K562 (cell line): ENCODE measurements at regions not wholly inside any gene's neighbourhood (a gene's known extent, or its start where the extent isn't known, plus 50 kb on each side); places are given as distances from the start of the nearest gene placed in this dataset.

Source experiments
- ATAC-seq: fragments of 200-7000 bp; cut with Tn5 transposase; 3 replicates; pipeline ENCODE4 v1.9.1; 2020; ENCODE audit warnings: moderate library complexity
- BruUV-seq: library from RNA; stranded (reverse); fragments of 400-500 nt; replicated peaks from 2 replicates; lab custom pipeline; 2021; lab: Mats Ljungman, UMichigan
- CTCF ChIA-PET: fragments of 300-600 bp; formaldehyde crosslinking; extraction: SDS; loops from one replicate; lab custom pipeline; 2021; ENCODE audit warnings: low intra/inter-chr PET ratio; lab: Yijun Ruan, JAX
- POLR2A ChIA-PET: fragments of 300-600, 350-650 bp; sonication (Branson Sonifier 250); formaldehyde crosslinking; extraction: SDS; loops from one replicate; lab custom pipeline; 2021; ENCODE audit warnings: antibody characterized with exemption, inconsistent platforms; lab: Yijun Ruan, JAX
- DNase-seq, 4 experiments: peaks; one replicate each; pipeline versions ENCODE4 v3.0.0 to v3.0.0-alpha.2; 2011 to 2018; ENCODE audit warnings: low spot score in 3 of 4, mixed read lengths in 3 of 4; ENCODE audit errors: extremely low read depth in 1 of 4
- FAIRE-seq: peaks from 2 replicates; lab custom pipeline; 2011; peaks lifted over from hg19 to GRCh38; lab: Jason Lieb, UNC
- H2AFZ ChIP-seq: 2 replicates; pipeline ENCODE4 v1.6.0; 2011; ENCODE audit warnings: low read depth, low read length, control low read depth, inconsistent platforms
- H3K27ac ChIP-seq: fragments of 200-600 bp; 3 replicates; pipeline ENCODE4 v1.8.0; 2011; ENCODE audit warnings: low read depth, mild to moderate bottlenecking, control low read depth, inconsistent platforms, low read length, moderate library complexity, mixed read lengths; ENCODE audit errors: extremely low read depth
- H3K27me3 ChIP-seq, 2 experiments: fragments of 300-600 bp in 1 of 2; 2 replicates in 1 of 2; 3 replicates in 1 of 2; pipeline versions ENCODE4 v1.6.0 to v1.8.0; 2011; ENCODE audit warnings: inconsistent platforms in 2 of 2, low read length in 2 of 2, mild to moderate bottlenecking in 1 of 2, mixed read lengths in 1 of 2, moderate library complexity in 1 of 2; ENCODE audit not compliant: control insufficient read depth in 2 of 2, insufficient read depth in 2 of 2
- H3K36me3 ChIP-seq: fragments of 300-600 bp; 3 replicates; pipeline ENCODE4 v1.8.0; 2011; ENCODE audit warnings: mild to moderate bottlenecking, low read length, inconsistent platforms; ENCODE audit not compliant: control insufficient read depth, insufficient read depth
- H3K4me1 ChIP-seq, 2 experiments: fragments of 200-600 bp in 1 of 2; replicated peaks in 1 of 2; 2 replicates in 1 of 2; 3 replicates in 1 of 2; pipeline versions ENCODE4 v1.5.1 to v1.8.0; 2011; ENCODE audit warnings: inconsistent platforms in 2 of 2, low read length in 2 of 2, mild to moderate bottlenecking in 1 of 2, mixed read lengths in 1 of 2, moderate library complexity in 1 of 2; ENCODE audit not compliant: control insufficient read depth in 2 of 2, insufficient read depth in 2 of 2
- H3K4me2 ChIP-seq: 2 replicates; pipeline ENCODE4 v1.6.1; 2011; ENCODE audit warnings: low read length, control low read depth, inconsistent platforms, mixed read lengths; ENCODE audit not compliant: insufficient read depth
- H3K4me3 ChIP-seq: fragments of 200-600 bp; sonication (generic), shearing (Covaris generic); 2 replicates; pipeline ENCODE4 v1.5.1; 2016; ENCODE audit warnings: control low read depth, inconsistent platforms
- H3K79me2 ChIP-seq: fragments of 200-600 bp; 3 replicates; pipeline ENCODE4 v1.8.0; 2011; ENCODE audit warnings: low read length, inconsistent platforms; ENCODE audit not compliant: control insufficient read depth, insufficient read depth
- H3K9ac ChIP-seq, 2 experiments: 2 replicates each; pipeline versions ENCODE4 v1.6.0 to v1.6.1; 2011; ENCODE audit warnings: low read depth in 2 of 2, low read length in 2 of 2, control low read depth in 1 of 2, inconsistent platforms in 1 of 2, mild to moderate bottlenecking in 1 of 2, mixed read lengths in 1 of 2; ENCODE audit not compliant: insufficient read depth in 1 of 2
- H3K9me1 ChIP-seq: one replicate; pipeline ENCODE4 v1.6.0; 2011; ENCODE audit warnings: inconsistent platforms, mild to moderate bottlenecking, low read length, moderate library complexity; ENCODE audit not compliant: control insufficient read depth, insufficient read depth
- H3K9me3 ChIP-seq: replicated peaks from 2 replicates; pipeline ENCODE4 v1.5.1; 2011; ENCODE audit warnings: low read depth, low read length, inconsistent platforms; ENCODE audit not compliant: control insufficient read depth, insufficient read depth
- H4K20me1 ChIP-seq: replicated peaks from 2 replicates; pipeline ENCODE4 v1.6.1; 2011; ENCODE audit warnings: low read length, inconsistent platforms, mixed read lengths; ENCODE audit not compliant: control insufficient read depth, insufficient read depth
- CXXC5 ChIP-seq: fragments of 250-450 bp; sonication (Bioruptor Pico); IDR thresholded peaks from 2 replicates; pipeline ENCODE4 v1.8.0; 2022; ENCODE audit warnings: inconsistent platforms, mild to moderate bottlenecking, moderate library complexity
- ESRRB ChIP-seq: fragments of 250-450 bp; sonication (Bioruptor Pico); IDR thresholded peaks from 2 replicates; pipeline ENCODE4 v1.5.0; 2020; ENCODE audit warnings: mild to moderate bottlenecking, moderate library complexity, borderline replicate concordance
- EZH2 ChIP-seq: IDR thresholded peaks from 2 replicates; pipeline ENCODE4 v1.6.1; 2012; ENCODE audit warnings: low read depth, mild to moderate bottlenecking, inconsistent platforms, low read length, borderline replicate concordance
- GTF2F1 ChIP-seq: IDR thresholded peaks from 2 replicates; pipeline ENCODE4 v1.6.1; 2011; ENCODE audit warnings: low read depth, low read length, improper control_type of control experiment
- HOMEZ ChIP-seq: fragments of 250-450 bp; sonication (Bioruptor Pico); IDR thresholded peaks from 2 replicates; pipeline ENCODE4 v1.4.0; 2020; ENCODE audit warnings: mild to moderate bottlenecking, moderate library complexity
- KDM5B ChIP-seq: fragments of 200-600 bp; sonication (generic); IDR thresholded peaks from 2 replicates; pipeline ENCODE4 v1.6.1; 2012; ENCODE audit warnings: low read depth, mild to moderate bottlenecking, moderate library complexity, low read length, control low read depth, inconsistent platforms; ENCODE audit not compliant: insufficient replicate concordance
- MYBL2 ChIP-seq, 2 experiments: fragments of 450-650 bp in 1 of 2; sonication (generic) in 1 of 2; formaldehyde crosslinking in 1 of 2; IDR thresholded peaks; 2 replicates each; pipeline versions ENCODE4 v1.6.1 to v1.8.1; 2017 to 2022; ENCODE audit warnings: borderline replicate concordance in 1 of 2, inconsistent platforms in 1 of 2, low read depth in 1 of 2, mild to moderate bottlenecking in 1 of 2, missing genetic modification reagents in 1 of 2, moderate library complexity in 1 of 2
- PHF8 ChIP-seq: fragments of 200-600 bp; sonication (generic); IDR thresholded peaks from 2 replicates; pipeline ENCODE4 v1.6.1; 2012; ENCODE audit warnings: mixed run types, mild to moderate bottlenecking, inconsistent platforms, low read length, moderate library complexity, borderline replicate concordance
- SAFB ChIP-seq: fragments of 200-400 bp; formaldehyde crosslinking; IDR thresholded peaks from 2 replicates; pipeline ENCODE4 v1.6.1; 2017; ENCODE audit warnings: low read depth, low read length, borderline replicate concordance
- SRSF9 ChIP-seq: fragments of 200-400 bp; formaldehyde crosslinking; IDR thresholded peaks from 2 replicates; pipeline ENCODE4 v1.6.1; 2017; ENCODE audit warnings: low read depth, low read length, borderline replicate concordance
- ZNF274 ChIP-seq: IDR thresholded peaks from 2 replicates; pipeline ENCODE4 v1.6.1; 2011; ENCODE audit warnings: low read depth, mild to moderate bottlenecking, low read length, moderate library complexity, borderline replicate concordance
- ZNF316 ChIP-seq: fragments of 450-650 bp; IDR thresholded peaks from 2 replicates; pipeline ENCODE4 v1.6.1; 2016
- ZNF445 ChIP-seq: fragments of 250-450 bp; sonication (Bioruptor Pico); IDR thresholded peaks from 2 replicates; pipeline ENCODE4 v1.4.0; 2020; ENCODE audit warnings: low read depth, mild to moderate bottlenecking, moderate library complexity
- ZNF644 ChIP-seq: fragments of 200-800 bp; sonication (Bioruptor generic); IDR thresholded peaks from 2 replicates; pipeline ENCODE4 v1.6.1; 2016; ENCODE audit warnings: low read depth, missing genetic modification characterization, missing compliant biosample characterization
- ZNF655 ChIP-seq: fragments of 250-450 bp; sonication (Bioruptor Pico); IDR thresholded peaks from 2 replicates; pipeline ENCODE4 v1.5.0; 2021
- ZNF668 ChIP-seq: fragments of 250-450 bp; sonication (Bioruptor Pico); IDR thresholded peaks from 2 replicates; pipeline ENCODE4 v1.8.0; 2022; ENCODE audit warnings: mild to moderate bottlenecking, inconsistent platforms
- ZNF780A ChIP-seq: fragments of 250-450 bp; sonication (Bioruptor Pico); IDR thresholded peaks from 2 replicates; pipeline ENCODE4 v1.5.0; 2021; ENCODE audit warnings: mild to moderate bottlenecking
- WGBS: fragments of 100-300 bp; shearing (Covaris generic); methylation state at CpG from one replicate; pipeline ENCODE4 v1.1.6; 2016; ENCODE audit warnings: low coverage, mixed read lengths; ENCODE audit not compliant: insufficient coverage; ENCODE audit errors: missing lambda C conversion rate; 5-methylcytosine and 5-hydroxymethylcytosine counted together
- in situ Hi-C: fragments of 300-500 bp; cut with MboI; formaldehyde crosslinking; loops from 4 replicates; pipeline ENCODE4 v1.15.0; 2018; ENCODE audit warnings: inconsistent platforms, mixed read lengths
- intact Hi-C: fragments of 100-400 bp; cut with micrococcal nuclease; formaldehyde crosslinking; loops from 2 replicates; pipeline ENCODE4 v1.14.2; 2022
- TF ChIP-seq, protein P1 (sequence below): sonication (generic); formaldehyde crosslinking; IDR thresholded peaks from 2 replicates; pipeline ENCODE4 v1.8.0; 2023; ENCODE audit warnings: mild to moderate bottlenecking, missing genetic modification reagents

- Histone ChIP-seq H4K20me1 (no peaks in the 10 kb centered on the region), H3K27ac (no peak overlapping the region), H3K4me1 (no peaks in the 10 kb centered on the region), H3K79me2 (no peaks in the 10 kb centered on the region), H3K9me3 (no peaks in the 10 kb centered on the region; the same call in 1 of the 2 replicates), H3K27me3 (no peaks in the 10 kb centered on the region), H3K4me2 (no peak overlapping the region), H2AFZ (no peak overlapping the region), H3K4me3 (no peak overlapping the region), H3K9ac (no peak overlapping the region), H3K9me1 (no peaks in the 10 kb centered on the region), H3K36me3 (no peaks in the 10 kb centered on the region)
- FAIRE-seq (no peak), DNase-seq (no peak), ATAC-seq (no peak)
- intact Hi-C loops (no loop called here), in situ Hi-C loops (no loop called here)
- BruUV-seq: no TSS peak
- CTCF ChIA-PET: no interaction called here
- POLR2A ChIA-PET: no interaction called here
- WGBS: 0% methylated on average over 5 of the region's 5 CpGs
- TF ChIP-seq SAFB: no peak
- TF ChIP-seq ZNF445: no peak
- no peak for TF ChIP-seq EZH2
- TF ChIP-seq KDM5B: no peak
- no peak for TF ChIP-seq ZNF668 (CRISPR knock-in tag)
- no peak for TF ChIP-seq PHF8
- TF ChIP-seq GTF2F1: no peak
- TF ChIP-seq MYBL2 (IDR thresholded peaks at IDR 0.05; ENCODE audit: low read depth): no peak
- no peak for TF ChIP-seq MYBL2 (CRISPR knock-in tag; IDR thresholded peaks at IDR 0.05; ENCODE audit: borderline replicate concordance)
- no peak for TF ChIP-seq CXXC5 (CRISPR knock-in tag)
- TF ChIP-seq HOMEZ (CRISPR knock-in tag): no peak
- TF ChIP-seq ESRRB (CRISPR knock-in tag): no peak
- TF ChIP-seq ZNF644 (tag): no peak
- no peak for TF ChIP-seq ZNF780A (CRISPR knock-in tag)
- TF ChIP-seq, protein P1, sequence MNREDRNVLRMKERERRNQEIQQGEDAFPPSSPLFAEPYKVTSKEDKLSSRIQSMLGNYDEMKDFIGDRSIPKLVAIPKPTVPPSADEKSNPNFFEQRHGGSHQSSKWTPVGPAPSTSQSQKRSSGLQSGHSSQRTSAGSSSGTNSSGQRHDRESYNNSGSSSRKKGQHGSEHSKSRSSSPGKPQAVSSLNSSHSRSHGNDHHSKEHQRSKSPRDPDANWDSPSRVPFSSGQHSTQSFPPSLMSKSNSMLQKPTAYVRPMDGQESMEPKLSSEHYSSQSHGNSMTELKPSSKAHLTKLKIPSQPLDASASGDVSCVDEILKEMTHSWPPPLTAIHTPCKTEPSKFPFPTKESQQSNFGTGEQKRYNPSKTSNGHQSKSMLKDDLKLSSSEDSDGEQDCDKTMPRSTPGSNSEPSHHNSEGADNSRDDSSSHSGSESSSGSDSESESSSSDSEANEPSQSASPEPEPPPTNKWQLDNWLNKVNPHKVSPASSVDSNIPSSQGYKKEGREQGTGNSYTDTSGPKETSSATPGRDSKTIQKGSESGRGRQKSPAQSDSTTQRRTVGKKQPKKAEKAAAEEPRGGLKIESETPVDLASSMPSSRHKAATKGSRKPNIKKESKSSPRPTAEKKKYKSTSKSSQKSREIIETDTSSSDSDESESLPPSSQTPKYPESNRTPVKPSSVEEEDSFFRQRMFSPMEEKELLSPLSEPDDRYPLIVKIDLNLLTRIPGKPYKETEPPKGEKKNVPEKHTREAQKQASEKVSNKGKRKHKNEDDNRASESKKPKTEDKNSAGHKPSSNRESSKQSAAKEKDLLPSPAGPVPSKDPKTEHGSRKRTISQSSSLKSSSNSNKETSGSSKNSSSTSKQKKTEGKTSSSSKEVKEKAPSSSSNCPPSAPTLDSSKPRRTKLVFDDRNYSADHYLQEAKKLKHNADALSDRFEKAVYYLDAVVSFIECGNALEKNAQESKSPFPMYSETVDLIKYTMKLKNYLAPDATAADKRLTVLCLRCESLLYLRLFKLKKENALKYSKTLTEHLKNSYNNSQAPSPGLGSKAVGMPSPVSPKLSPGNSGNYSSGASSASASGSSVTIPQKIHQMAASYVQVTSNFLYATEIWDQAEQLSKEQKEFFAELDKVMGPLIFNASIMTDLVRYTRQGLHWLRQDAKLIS (CRISPR knock-in tag): no peak
- TF ChIP-seq ZNF655 (CRISPR knock-in tag): no peak
- TF ChIP-seq SRSF9: no peak
- no peak for TF ChIP-seq ZNF274
- no peak for TF ChIP-seq ZNF316
Observed at GRCh38 chr16:51464996-51465395, 313.9 kb upstream of the SALL1 start.
